ENCODE measurements at regions not wholly inside any gene's neighbourhood (a gene's known extent, or its start where the extent isn't known, plus 50 kb on each side); places are given as distances from the start of the nearest gene placed in this dataset.

DNA sequence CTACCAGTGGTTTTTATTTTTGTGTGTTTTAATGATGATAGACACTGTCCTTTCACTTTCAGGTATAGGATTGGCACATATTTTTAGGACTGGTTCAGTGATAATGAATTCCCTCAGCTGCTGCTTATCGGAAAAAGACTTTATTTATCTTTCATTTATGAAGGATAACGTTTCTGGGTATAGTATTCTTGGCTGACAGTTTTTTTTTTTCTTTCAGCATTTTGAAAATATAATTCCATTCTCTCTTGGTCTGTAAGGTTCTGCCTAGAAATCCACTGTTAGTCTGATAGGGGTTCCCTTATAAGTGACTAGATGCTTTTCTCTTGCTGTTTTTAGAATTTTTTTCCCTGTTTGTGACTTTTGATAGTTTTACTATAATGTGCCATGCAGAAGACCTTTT lies 313.1 kb downstream of the TENT5A start:
- Histone ChIP-seq H3K27ac (ENCODE audit: poor library complexity, severe bottlenecking) (no peak overlapping the region), H3K36me3 (ENCODE audit: low read depth) (no peaks in the 10 kb centered on the region), H3K4me3 (ENCODE audit: severe bottlenecking) (no peak overlapping the region), H3K27me3 (ENCODE audit: insufficient read depth, poor library complexity, severe bottlenecking) (no peaks in the 10 kb centered on the region), H3K4me1 (ENCODE audit: insufficient read depth, poor library complexity, severe bottlenecking) (no peaks in the 10 kb centered on the region), H3K9me3 (ENCODE audit: severe bottlenecking) (no peaks in the 10 kb centered on the region)
- ATAC-seq (ENCODE audit: low read depth): no peak
- DNase-seq (ENCODE audit: low spot score): no peak
- TF ChIP-seq, protein P1, sequence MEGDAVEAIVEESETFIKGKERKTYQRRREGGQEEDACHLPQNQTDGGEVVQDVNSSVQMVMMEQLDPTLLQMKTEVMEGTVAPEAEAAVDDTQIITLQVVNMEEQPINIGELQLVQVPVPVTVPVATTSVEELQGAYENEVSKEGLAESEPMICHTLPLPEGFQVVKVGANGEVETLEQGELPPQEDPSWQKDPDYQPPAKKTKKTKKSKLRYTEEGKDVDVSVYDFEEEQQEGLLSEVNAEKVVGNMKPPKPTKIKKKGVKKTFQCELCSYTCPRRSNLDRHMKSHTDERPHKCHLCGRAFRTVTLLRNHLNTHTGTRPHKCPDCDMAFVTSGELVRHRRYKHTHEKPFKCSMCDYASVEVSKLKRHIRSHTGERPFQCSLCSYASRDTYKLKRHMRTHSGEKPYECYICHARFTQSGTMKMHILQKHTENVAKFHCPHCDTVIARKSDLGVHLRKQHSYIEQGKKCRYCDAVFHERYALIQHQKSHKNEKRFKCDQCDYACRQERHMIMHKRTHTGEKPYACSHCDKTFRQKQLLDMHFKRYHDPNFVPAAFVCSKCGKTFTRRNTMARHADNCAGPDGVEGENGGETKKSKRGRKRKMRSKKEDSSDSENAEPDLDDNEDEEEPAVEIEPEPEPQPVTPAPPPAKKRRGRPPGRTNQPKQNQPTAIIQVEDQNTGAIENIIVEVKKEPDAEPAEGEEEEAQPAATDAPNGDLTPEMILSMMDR (IDR thresholded peaks at IDR 0.05; ENCODE audit: poor library complexity, severe bottlenecking): no peak

DNA sequence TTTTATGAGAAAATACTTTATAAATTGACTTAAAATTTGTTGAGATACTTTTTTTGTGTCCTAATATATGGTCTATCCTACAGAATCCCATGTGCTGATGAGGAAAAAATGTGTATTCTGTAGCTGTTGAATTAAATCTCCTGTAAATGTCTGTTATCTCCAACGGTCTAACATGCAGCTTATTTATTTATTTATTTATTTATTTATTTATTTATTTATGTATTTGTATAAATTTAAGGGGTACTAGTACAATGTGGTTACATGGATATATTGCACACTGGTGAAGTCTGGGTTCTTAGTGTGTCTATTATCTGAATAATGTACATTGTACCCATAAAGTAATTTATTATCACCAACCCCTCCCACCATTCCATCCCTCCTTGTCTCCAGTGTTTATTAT lies 315.5 kb downstream of the TENT5A start:
- Histone ChIP-seq H3K4me1 (ENCODE audit: insufficient read depth, poor library complexity, severe bottlenecking) (no peaks in the 10 kb centered on the region), H3K27ac (ENCODE audit: poor library complexity, severe bottlenecking) (no peak overlapping the region), H3K9me3 (ENCODE audit: severe bottlenecking) (no peaks in the 10 kb centered on the region), H3K27me3 (ENCODE audit: insufficient read depth, poor library complexity, severe bottlenecking) (no peaks in the 10 kb centered on the region), H3K36me3 (ENCODE audit: low read depth) (no peaks in the 10 kb centered on the region), H3K4me3 (ENCODE audit: severe bottlenecking) (no peak overlapping the region)
- ATAC-seq (ENCODE audit: low read depth) (no peak), DNase-seq (ENCODE audit: low spot score) (no peak)
- TF ChIP-seq, protein P1 (IDR thresholded peaks at IDR 0.05; ENCODE audit: poor library complexity, severe bottlenecking): no peak

DNA sequence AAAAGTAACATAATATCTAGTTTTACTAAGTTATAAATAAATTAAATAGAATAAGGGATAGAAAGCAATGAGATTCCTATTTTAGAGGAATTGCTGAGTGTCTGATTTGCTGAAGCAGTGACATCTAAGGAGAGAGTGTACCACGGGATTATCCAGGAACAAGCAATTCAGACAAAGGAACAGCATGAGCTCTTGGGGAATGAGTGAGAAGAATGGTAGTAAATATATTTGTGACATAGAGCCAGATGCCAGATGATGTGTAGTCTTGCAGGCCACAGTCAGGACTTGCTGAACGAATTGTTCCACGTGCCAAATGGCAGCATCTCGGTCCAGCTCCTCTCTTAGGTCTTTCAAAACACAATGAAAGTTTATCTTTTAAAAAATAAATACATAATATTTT lies 339.2 kb downstream of the TENT5A start:
- H3K4me1 ChIP-seq (ENCODE audit: insufficient read depth, poor library complexity, severe bottlenecking): no peaks in the 10 kb centered on the region
- no peak overlapping the region for H3K27ac ChIP-seq (ENCODE audit: poor library complexity, severe bottlenecking)
- H3K4me3 ChIP-seq (ENCODE audit: severe bottlenecking): no peak overlapping the region
- no peaks in the 10 kb centered on the region for H3K36me3 ChIP-seq (ENCODE audit: low read depth)
- H3K27me3 ChIP-seq (ENCODE audit: insufficient read depth, poor library complexity, severe bottlenecking): no peaks in the 10 kb centered on the region
- DNase-seq (ENCODE audit: low spot score) (no peak), ATAC-seq (ENCODE audit: low read depth) (no peak)
- no peaks in the 10 kb centered on the region for H3K9me3 ChIP-seq (ENCODE audit: severe bottlenecking)
- TF ChIP-seq, protein P1 (IDR thresholded peaks at IDR 0.05; ENCODE audit: poor library complexity, severe bottlenecking): no peak

DNA sequence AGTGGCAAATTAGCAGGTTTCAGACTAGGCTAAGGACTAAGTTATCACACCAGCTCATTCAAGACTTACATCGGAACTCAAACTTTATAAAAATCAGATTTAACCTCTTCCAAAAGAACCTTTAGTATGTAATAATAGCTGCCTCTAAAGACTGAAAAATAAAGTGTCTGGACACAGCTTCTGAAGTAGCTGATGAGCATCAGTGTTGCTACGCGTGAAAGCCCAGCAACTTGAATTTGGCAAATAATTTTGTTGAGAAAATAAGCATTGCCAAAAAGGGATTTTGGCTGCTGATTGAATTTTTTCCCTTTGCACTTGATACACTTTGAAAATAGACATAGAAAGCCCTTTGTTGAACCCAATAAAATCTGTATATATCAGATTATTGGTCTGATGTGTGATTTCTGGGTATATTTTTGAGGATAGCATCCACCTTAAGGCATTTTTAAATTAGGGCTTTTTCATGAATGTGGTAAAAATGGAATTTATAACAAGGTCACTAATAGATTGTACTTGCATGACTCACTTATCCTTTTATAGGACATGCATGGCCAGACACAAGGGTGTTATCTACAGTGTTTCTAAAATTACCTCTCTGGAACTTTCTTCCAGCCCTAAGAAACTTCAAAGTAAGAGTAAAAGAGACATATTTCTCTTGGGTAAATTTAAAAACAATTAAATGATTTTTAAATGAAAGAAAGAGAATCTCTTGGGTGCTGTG lies 350.4 kb downstream of the TENT5A start:
- no peak overlapping the region for H3K27ac ChIP-seq (ENCODE audit: poor library complexity, severe bottlenecking)
- no peaks in the 10 kb centered on the region for H3K9me3 ChIP-seq (ENCODE audit: severe bottlenecking)
- H3K27me3 ChIP-seq (ENCODE audit: insufficient read depth, poor library complexity, severe bottlenecking): no peaks in the 10 kb centered on the region
- ATAC-seq (ENCODE audit: low read depth) (no peak), DNase-seq (ENCODE audit: low spot score) (no peak)
- no peak overlapping the region for H3K4me3 ChIP-seq (ENCODE audit: severe bottlenecking)
- H3K36me3 ChIP-seq (ENCODE audit: low read depth): no peaks in the 10 kb centered on the region
- H3K4me1 ChIP-seq (ENCODE audit: insufficient read depth, poor library complexity, severe bottlenecking): no peaks in the 10 kb centered on the region
- TF ChIP-seq, protein P1 (IDR thresholded peaks at IDR 0.05; ENCODE audit: poor library complexity, severe bottlenecking): no peak

DNA sequence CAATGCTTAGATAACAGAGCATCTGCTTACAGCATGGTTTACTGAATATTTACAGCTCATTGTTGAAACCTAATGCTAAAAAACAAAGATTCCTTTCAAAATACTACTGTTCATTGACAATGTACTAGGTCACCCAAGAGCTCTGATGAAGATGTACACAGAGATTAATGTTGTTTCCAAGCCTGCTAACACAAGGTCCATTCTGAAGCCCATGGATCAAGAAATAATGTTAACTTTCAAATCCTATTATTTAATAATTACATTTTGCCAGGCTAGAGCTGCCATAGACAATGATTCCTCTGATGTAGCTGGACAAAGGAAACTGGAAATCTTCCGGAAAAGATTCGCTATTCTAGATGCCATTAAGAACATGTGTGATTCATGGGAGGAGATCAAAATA lies 355.6 kb downstream of the TENT5A start:
- H3K27ac ChIP-seq (ENCODE audit: poor library complexity, severe bottlenecking): no peak overlapping the region
- no peaks in the 10 kb centered on the region for H3K9me3 ChIP-seq (ENCODE audit: severe bottlenecking)
- H3K4me1 ChIP-seq (ENCODE audit: insufficient read depth, poor library complexity, severe bottlenecking): no peaks in the 10 kb centered on the region
- ATAC-seq (ENCODE audit: low read depth) (no peak), DNase-seq (ENCODE audit: low spot score) (no peak)
- no peaks in the 10 kb centered on the region for H3K27me3 ChIP-seq (ENCODE audit: insufficient read depth, poor library complexity, severe bottlenecking)
- H3K36me3 ChIP-seq (ENCODE audit: low read depth): no peaks in the 10 kb centered on the region
- TF ChIP-seq, protein P1 (IDR thresholded peaks at IDR 0.05; ENCODE audit: poor library complexity, severe bottlenecking): no peak
- no peak overlapping the region for H3K4me3 ChIP-seq (ENCODE audit: severe bottlenecking)
